ENCODE measurements at regions not wholly inside any gene's neighbourhood (a gene's known extent, or its start where the extent isn't known, plus 50 kb on each side); places are given as distances from the start of the nearest gene placed in this dataset.
A peak's percentile ranks its signal among the peaks of the same experiment; 100 is the strongest.

DNA sequence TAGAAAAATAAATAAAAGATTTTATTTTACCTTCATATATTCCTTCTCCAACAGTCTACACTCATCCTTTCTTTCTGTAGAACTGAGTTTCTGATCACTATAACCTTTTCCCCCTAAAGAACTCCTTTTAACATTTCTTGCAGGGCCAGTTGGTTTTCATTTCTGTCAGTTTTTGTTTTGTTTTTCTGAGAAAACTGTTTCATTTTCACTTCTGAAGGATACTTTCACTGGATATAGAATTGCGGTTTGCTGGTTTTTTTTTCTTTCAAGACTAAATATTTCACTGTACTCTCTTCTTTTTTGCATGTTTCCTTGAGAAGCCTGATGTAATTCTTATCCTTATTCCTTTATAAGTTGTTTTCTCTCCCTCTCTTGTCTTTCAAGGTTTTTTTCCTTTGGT, 90.4 kb upstream of the EOLA2 start:
- no peak overlapping the region for H3K27ac ChIP-seq (ENCODE audit: low read length)
- no peaks in the 10 kb centered on the region for H4K20me1 ChIP-seq (ENCODE audit: low read length)
- H3K9ac ChIP-seq (ENCODE audit: low read length), result no peak overlapping the region
- no TSS peak for BruUV-seq (replicated peaks)
- ATAC-seq (no peak), DNase-seq (no peak)
- H3K4me3 ChIP-seq (ENCODE audit: low read length), result no peak overlapping the region
- no peak for TF ChIP-seq EZH2 (IDR thresholded peaks at IDR 0.05; ENCODE audit: low read length, unreplicated experiment)
- no peak overlapping the region for H3K4me2 ChIP-seq (ENCODE audit: low read length)
- no peak overlapping the region for H2AFZ ChIP-seq (ENCODE audit: low read length)
- CTCF ChIA-PET, result no interaction called here
- no peaks in the 10 kb centered on the region for H3K9me3 ChIP-seq (ENCODE audit: low read length)
- H3K9me2 ChIP-seq (replicated peaks; ENCODE audit: low read length), result no peaks in the 10 kb centered on the region
- H3F3A ChIP-seq (ENCODE audit: low read length, unreplicated experiment), result no peaks in the 10 kb centered on the region
- POLR2A ChIA-PET (ENCODE audit: unreplicated experiment), result no interaction called here
- H3K27me3 ChIP-seq (ENCODE audit: low read length), result no peaks in the 10 kb centered on the region
- no peaks in the 10 kb centered on the region for H3K79me2 ChIP-seq (ENCODE audit: low read length)
- intact Hi-C loops (cut with micrococcal nuclease), result no loop called here
- H3K36me3 ChIP-seq (ENCODE audit: low read depth, low read length), result no peaks in the 10 kb centered on the region
- peaks cover 20% of the 10 kb centered on the region for H3K4me1 ChIP-seq (ENCODE audit: insufficient read depth, low read length)

DNA sequence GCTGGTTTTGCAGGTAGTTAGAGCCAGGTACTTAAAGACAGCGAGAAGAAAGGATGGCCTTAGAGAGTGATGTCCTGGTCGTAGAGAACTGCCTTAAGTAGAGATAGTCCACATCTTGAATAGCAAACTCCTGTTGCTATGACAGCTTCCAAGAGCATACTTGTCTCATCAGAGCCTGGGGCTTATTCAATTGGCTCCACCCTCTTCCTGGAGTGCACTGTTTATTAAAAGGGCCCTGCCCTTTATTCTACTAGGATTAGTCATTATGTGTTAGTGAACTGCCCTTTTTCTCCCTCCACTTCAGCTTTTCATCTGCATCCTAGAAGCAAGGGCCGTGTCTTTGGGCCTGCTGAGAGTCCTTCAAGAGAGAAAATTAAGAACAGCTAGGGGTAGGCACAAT, 94.5 kb upstream of the EOLA2 start:
- Histone ChIP-seq H3K27ac (ENCODE audit: low read length) (peak overlapping the region; percentile 76), H4K20me1 (ENCODE audit: low read length) (no peaks in the 10 kb centered on the region), H3K4me2 (ENCODE audit: low read length) (peak overlapping the region; percentile 71), H3F3A (ENCODE audit: low read length, unreplicated experiment) (peaks cover 5% of the 10 kb centered on the region), H3K79me2 (ENCODE audit: low read length) (no peaks in the 10 kb centered on the region), H3K4me1 (ENCODE audit: insufficient read depth, low read length) (peaks cover 50% of the 10 kb centered on the region), H3K4me3 (ENCODE audit: low read length) (peak overlapping the region; percentile 33; the same call in 1 of the 2 replicates), H3K9ac (ENCODE audit: low read length) (peak overlapping the region; percentile 39), H2AFZ (ENCODE audit: low read length) (0 out of 2 replicates have a peak overlapping the region, but pooled peaks have one; percentile 18), H3K9me2 (replicated peaks; ENCODE audit: low read length) (no peaks in the 10 kb centered on the region), H3K27me3 (ENCODE audit: low read length) (no peaks in the 10 kb centered on the region), H3K9me3 (ENCODE audit: low read length) (0 out of 2 replicates have a peak, but pooled peaks cover 4% of the 10 kb centered on the region), H3K36me3 (ENCODE audit: low read depth, low read length) (no peaks in the 10 kb centered on the region)
- no TSS peak for BruUV-seq (replicated peaks)
- DNase-seq, result peak; percentile 87
- ChIA-PET POLR2A (ENCODE audit: unreplicated experiment) (no interaction called here), CTCF (interaction anchor here (0.5 kb wide), 1 partner anchor 76 kb away, joined by 9 read pairs; no protein-coding TSS in a partner anchor)
- intact Hi-C loops (cut with micrococcal nuclease), result loop anchor here (1.0 kb wide), 1 partner anchor 30 kb away; no protein-coding TSS in a partner anchor
- ATAC-seq, result peak; percentile 84
- TF ChIP-seq EZH2phosphoT487 (IDR thresholded peaks at IDR 0.05; ENCODE audit: borderline replicate concordance, low read length) (no peak), EZH2 (IDR thresholded peaks at IDR 0.05; ENCODE audit: low read length, unreplicated experiment) (no peak)

DNA sequence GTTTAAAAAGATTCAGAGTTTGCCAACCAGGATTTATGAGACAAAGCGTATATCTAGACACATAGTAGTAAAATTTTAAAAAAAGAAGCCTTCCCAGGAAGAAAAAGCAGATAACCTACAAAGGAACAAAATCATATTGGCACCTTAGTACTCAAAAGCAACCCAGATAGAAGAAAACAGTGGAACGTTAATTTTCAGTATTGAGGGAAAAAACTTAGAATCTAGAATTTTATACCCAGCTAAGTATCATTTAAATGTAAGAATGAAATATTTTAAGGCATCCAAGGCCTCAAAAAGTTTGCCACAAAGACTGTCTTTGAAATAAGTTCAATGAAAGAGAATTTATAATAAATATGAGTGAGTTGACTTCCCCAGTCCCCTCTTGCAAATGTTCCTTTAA, 96.5 kb upstream of the EOLA2 start:
- peaks cover 5% of the 10 kb centered on the region for H3F3A ChIP-seq (ENCODE audit: low read length, unreplicated experiment)
- no peak overlapping the region for H2AFZ ChIP-seq (ENCODE audit: low read length)
- no peaks in the 10 kb centered on the region for H3K36me3 ChIP-seq (ENCODE audit: low read depth, low read length)
- H3K9ac ChIP-seq (ENCODE audit: low read length), result peak overlapping the region; percentile 97
- peaks cover 61% of the 10 kb centered on the region for H3K4me1 ChIP-seq (ENCODE audit: insufficient read depth, low read length)
- no TSS peak for BruUV-seq (replicated peaks)
- TF ChIP-seq EZH2 (IDR thresholded peaks at IDR 0.05; ENCODE audit: low read length, unreplicated experiment), result no peak
- TF ChIP-seq, protein P1, sequence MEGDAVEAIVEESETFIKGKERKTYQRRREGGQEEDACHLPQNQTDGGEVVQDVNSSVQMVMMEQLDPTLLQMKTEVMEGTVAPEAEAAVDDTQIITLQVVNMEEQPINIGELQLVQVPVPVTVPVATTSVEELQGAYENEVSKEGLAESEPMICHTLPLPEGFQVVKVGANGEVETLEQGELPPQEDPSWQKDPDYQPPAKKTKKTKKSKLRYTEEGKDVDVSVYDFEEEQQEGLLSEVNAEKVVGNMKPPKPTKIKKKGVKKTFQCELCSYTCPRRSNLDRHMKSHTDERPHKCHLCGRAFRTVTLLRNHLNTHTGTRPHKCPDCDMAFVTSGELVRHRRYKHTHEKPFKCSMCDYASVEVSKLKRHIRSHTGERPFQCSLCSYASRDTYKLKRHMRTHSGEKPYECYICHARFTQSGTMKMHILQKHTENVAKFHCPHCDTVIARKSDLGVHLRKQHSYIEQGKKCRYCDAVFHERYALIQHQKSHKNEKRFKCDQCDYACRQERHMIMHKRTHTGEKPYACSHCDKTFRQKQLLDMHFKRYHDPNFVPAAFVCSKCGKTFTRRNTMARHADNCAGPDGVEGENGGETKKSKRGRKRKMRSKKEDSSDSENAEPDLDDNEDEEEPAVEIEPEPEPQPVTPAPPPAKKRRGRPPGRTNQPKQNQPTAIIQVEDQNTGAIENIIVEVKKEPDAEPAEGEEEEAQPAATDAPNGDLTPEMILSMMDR (conservative IDR thresholded peaks at IDR 0.05; ENCODE audit: low read depth, low read length), result no peak
- no peak for TF ChIP-seq EZH2phosphoT487 (IDR thresholded peaks at IDR 0.05; ENCODE audit: borderline replicate concordance, low read length)
- POLR2A ChIA-PET (ENCODE audit: unreplicated experiment), result no interaction called here
- H3K4me3 ChIP-seq (ENCODE audit: low read length), result no peak overlapping the region
- 0 out of 2 replicates have a peak overlapping the region, but pooled peaks have one; percentile 83 for H3K4me2 ChIP-seq (ENCODE audit: low read length)
- H4K20me1 ChIP-seq (ENCODE audit: low read length), result no peaks in the 10 kb centered on the region
- H3K9me3 ChIP-seq (ENCODE audit: low read length), result 0 out of 2 replicates have a peak, but pooled peaks cover 4% of the 10 kb centered on the region
- H3K79me2 ChIP-seq (ENCODE audit: low read length), result no peaks in the 10 kb centered on the region
- CTCF ChIA-PET, result no interaction called here
- H3K27ac ChIP-seq (ENCODE audit: low read length), result peak overlapping the region; percentile 100
- ATAC-seq (no peak), DNase-seq (no peak)
- intact Hi-C loops (cut with micrococcal nuclease), result loop anchor here (5.0 kb wide), 2 partner anchors 72 to 168 kb away; no protein-coding TSS in a partner anchor
- H3K27me3 ChIP-seq (ENCODE audit: low read length), result no peaks in the 10 kb centered on the region
- no peaks in the 10 kb centered on the region for H3K9me2 ChIP-seq (replicated peaks; ENCODE audit: low read length)

Measured in PC-3 (cell line).